ENCODE measurements at regions not wholly inside any gene's neighbourhood (a gene's known extent, or its start where the extent isn't known, plus 50 kb on each side); places are given as distances from the start of the nearest gene placed in this dataset.
A peak's percentile ranks its signal among the peaks of the same experiment; 100 is the strongest.

GRCh38 chr5:124923131-124923530 lies 176.7 kb upstream of the ZNF608 start:
- DNase-seq (ENCODE audit: low spot score) = peak; percentile 26

DNA sequence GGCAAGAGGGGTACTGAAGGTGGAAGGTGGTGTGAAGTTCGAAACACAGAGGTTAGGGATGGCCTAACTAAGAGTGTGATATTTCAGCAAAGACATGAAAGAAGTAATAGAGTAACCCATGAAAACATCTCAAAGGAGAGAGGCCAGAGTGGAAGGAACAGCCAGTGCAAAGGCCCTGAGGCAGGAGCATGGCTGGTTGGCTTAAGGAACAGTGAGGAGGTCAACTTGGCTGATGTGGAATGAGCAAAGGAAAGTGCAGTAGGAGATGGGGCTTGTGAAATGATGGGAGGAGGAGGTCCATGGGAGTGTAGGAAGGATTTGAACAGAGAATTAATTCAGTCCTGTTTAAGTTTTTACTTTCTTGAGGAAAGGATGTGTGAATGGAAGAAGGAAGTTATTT lies 178.3 kb upstream of the ZNF608 start:
- DNase-seq (ENCODE audit: low spot score) = no peak

DNA sequence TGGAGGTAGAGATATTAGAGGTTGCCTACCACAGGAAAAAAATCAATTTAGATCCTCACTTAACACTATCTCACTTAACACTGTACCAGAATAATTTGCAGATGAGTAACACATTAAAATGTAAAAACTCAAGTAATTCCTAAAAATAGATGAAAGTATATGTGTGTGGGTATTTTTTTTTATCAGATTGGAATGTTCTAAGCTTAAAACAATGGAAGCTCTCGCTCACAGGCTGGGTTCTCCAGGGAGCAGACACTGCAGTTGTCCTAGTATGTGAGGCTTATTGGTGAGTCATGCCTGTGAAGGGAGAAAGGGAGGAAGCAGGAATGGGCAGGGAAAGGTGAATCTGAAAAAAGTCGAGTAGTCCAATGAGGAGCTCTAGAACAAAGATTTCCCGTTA lies 181.3 kb upstream of the ZNF608 start:
- peak; percentile 55 for DNase-seq (ENCODE audit: low spot score)

GRCh38 chr5:124929000-124929399 lies 182.6 kb upstream of the ZNF608 start:
- DNase-seq (ENCODE audit: low spot score) = no peak

GRCh38 chr5:124932791-124933600 lies 186.6 kb upstream of the ZNF608 start:
- peak; percentile 85 for DNase-seq (ENCODE audit: low spot score)

DNA sequence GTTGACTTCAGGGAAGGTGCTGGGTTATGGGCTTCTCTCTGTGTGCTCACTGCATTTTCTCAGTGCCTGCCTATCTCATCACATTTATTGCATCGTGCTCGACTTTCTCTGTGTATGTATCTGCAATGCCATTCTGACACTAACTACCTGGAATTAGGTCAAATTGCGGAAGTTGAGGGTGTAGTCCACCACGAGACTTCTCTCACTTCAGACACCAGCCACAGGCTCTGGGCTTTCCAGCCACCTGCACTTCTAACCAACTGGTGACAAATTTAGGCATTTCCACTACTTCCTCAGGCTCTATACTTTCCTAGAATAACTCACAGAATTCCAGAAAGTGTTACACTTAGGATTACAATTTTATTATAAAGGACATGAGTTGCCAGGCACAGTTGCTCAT lies 188.6 kb upstream of the ZNF608 start:
- DNase-seq (ENCODE audit: low spot score) = no peak

DNA sequence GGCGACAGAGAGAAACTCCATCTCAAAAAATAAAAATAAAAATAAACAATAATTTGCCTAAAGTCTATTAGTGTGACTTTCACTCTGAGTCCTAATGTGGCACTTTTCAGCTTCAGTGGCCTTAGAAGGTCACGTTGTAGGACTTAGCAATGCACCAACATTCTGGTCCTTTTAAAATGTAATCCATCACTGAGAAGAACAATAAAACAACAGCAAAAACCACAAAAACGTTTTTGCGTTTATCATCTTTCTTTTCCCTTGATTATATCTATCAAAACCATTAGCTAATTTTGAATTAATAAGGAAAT lies 190.1 kb upstream of the ZNF608 start:
- no peak for DNase-seq (ENCODE audit: low spot score)

- DNase-seq (ENCODE audit: low spot score) = no peak
Observed at GRCh38 chr5:124941051-124942049, 194.9 kb upstream of the ZNF608 start.

DNA sequence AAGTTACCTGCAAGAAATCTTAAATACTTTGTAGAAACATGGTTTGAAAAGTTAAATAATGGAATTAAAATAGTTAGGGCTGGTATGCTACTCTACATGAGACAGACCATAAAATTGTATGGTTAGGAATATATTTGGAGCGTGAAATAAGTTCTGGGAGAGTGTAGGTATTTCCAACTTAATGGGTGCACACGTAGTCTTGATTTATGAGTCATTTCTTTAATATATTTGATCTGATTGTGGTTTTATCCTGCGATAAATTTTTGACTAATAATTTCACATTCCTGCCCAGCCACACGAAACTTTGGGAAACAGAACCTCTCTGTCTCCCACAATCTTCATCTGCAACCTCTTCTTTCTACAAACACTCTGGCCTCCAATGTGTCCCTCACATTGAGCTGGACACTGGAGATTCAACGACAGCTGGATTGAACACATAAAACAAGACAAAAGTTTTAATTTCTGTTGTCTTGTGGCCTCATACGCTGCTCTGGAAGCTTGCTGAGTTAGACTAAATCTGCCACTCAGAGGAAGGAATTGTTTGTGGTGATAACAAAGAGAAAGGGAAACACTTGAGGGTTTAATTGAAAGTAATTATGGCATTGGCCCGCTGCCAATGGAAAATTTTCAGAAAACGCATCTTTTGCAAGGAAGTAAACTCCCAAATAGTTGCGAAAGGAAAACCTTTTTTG lies 201.8 kb upstream of the ZNF608 start:
- peak; percentile 60 for DNase-seq (ENCODE audit: low spot score)

DNA sequence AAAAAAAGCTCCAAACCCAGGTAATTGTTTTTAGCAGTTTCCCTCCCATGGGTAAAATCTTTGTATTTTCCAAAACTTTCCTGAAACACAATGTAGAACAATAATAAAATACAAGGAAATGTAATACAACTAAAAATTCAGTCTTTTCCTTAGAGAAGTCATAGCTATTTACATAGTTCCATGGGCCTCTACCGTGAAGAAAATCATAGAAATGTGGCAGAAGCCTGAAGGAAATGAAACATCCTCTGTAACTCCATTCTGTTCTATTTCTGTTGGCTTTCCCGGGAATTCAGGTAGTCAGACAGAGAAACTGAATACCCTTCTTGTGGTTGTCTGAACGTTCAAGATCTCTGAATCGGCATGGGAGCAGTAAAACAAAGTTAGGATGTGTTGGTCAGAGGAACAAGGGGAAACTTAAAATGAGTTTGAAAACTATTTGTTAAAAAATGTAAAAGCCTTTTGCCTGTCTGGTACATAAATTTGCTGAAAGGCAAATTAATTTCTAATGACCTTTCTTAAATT lies 202.4 kb upstream of the ZNF608 start:
- no peak for DNase-seq (ENCODE audit: low spot score)

DNA sequence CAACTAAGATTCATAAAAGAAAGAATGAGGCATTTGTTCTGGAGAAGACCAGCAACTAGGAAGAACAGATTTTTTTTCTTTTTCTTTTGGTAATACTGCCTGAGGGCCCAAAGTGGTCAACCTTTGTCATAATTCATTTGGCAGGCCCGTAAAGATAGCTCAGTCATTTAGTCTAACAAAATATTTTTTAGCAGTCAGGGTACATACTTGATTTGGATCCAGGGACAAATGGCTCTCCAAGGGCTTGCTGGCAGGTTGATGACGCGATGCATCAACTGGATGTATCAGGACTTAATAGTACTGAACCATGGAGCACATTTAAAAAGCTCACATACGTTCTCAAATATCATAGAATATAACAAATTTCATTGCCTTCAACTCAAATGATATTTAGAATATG lies 203.4 kb upstream of the ZNF608 start:
- DNase-seq (ENCODE audit: low spot score) = no peak

- no peak for DNase-seq (ENCODE audit: low spot score)
Observed at GRCh38 chr5:124951105-124951504, 204.7 kb upstream of the ZNF608 start.

DNA sequence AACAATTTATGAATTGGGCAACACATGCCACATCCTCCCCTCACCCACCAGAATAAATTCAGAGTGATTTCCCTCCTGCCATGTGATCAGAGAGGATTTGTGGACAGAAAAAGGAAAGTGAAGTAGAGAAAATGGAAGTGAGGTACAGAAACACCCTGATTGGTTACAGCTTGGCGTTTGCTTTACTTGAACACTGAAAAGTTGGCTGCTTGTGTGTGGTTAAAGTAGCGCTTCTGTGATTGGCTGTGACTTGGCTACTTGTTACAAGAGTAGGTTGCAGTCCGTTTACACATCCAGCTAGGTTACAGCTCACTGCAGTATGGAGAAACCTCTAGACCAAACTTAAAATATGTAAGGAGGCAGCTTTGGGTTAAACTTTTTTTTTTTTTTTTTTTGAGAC lies 205.2 kb upstream of the ZNF608 start:
- DNase-seq (ENCODE audit: low spot score) = peak; percentile 31

GRCh38 chr5:124952079-124952478 lies 205.6 kb upstream of the ZNF608 start:
- peak; percentile 74 for DNase-seq (ENCODE audit: low spot score)

- no peak for DNase-seq (ENCODE audit: low spot score)
Observed at GRCh38 chr5:124952566-124952965, 206.1 kb upstream of the ZNF608 start.

GRCh38 chr5:124954784-124955183 lies 208.3 kb upstream of the ZNF608 start:
- no peak for DNase-seq (ENCODE audit: low spot score)

DNA sequence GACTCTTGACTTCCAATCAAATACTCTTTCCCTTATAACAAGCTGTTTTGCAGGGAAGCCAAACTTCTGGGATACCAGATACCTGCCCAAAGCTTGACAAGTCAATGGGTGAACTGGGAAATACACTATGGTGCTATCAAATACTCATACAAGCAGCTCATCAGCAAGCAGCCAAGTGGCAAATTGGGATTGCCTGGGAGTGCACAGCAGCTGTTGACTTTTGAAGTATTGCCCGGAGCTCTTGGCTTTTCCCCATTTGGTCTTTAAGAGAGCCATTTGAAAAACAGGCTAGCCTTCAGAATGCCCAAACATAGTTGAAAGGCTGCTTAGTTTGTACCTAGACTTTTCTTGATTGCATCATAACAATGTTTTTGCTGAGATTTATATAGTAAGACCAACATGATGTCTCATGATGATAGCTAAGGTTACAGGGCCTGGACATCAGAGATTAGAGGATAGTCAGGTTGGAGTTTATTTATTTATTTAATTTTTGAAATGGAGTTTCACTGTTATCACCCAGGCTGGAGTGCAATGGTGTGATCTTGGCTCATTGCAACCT lies 210.1 kb upstream of the ZNF608 start:
- DNase-seq (ENCODE audit: low spot score) = no peak

DNA sequence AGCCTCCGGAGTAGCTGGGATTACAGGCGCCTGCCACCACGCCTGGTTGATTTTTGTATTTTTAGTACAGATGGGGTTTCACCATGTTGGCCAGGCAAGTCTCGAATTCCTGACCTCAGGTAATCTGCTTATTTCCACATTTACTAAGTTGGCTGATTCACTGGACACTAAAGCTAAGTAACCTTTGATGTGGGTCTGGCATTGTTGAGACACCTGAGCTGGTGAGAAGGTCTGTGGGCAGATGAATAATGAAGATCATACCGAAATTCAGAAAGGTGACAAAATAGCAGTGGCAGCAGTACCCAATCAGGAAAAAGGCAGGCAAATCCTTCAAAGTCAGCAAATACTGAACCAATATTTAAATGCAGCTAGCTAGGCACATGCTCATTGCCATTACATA lies 210.6 kb upstream of the ZNF608 start:
- DNase-seq (ENCODE audit: low spot score) = no peak

GRCh38 chr5:124960266-124960665 lies 213.8 kb upstream of the ZNF608 start:
- peak; percentile 34 for DNase-seq (ENCODE audit: low spot score)

GRCh38 chr5:124961521-124961920 lies 215.1 kb upstream of the ZNF608 start:
- no peak for DNase-seq (ENCODE audit: low spot score)

GRCh38 chr5:124962111-124962510 lies 215.7 kb upstream of the ZNF608 start:
- no peak for DNase-seq (ENCODE audit: low spot score)

- no peak for DNase-seq (ENCODE audit: low spot score)
Observed at GRCh38 chr5:124962735-124963134, 216.3 kb upstream of the ZNF608 start.

Data from H4 (cell line).